Prostate gland (tissue), 2 donors: ENCODE measurements at regions not wholly inside any gene's neighbourhood (a gene's known extent, or its start where the extent isn't known, plus 50 kb on each side); places are given as distances from the start of the nearest gene placed in this dataset.
"Not testable (repeated sequence)": the region's sequence is repeated elsewhere in the genome, so short reads cannot be mapped to it uniquely, and the experiment has no call there.

Source experiments
- DNase-seq: peaks from one replicate; pipeline ENCODE4 v3.0.0-alpha.2; 2019; ENCODE audit warnings: low spot score
- H3K27ac ChIP-seq, 2 donors: fragments of 200-600 bp; sonication (generic); 2 replicates each; pipeline ENCODE4 v1.5.1; 2017 to 2019
- H3K27me3 ChIP-seq: fragments of 200-600 bp; sonication (generic); replicated peaks from 2 replicates; pipeline ENCODE4 v1.5.1; 2019; ENCODE audit not compliant: insufficient read depth
- H3K36me3 ChIP-seq, 2 donors: fragments of 200-600 bp; sonication (generic); 1 replicate in 1 of 2; 2 replicates in 1 of 2; pipeline versions ENCODE4 v1.5.1 to v1.8.1; 2017 to 2019
- H3K4me1 ChIP-seq: fragments of 200-600 bp; sonication (generic); replicated peaks from 2 replicates; pipeline ENCODE4 v1.5.1; 2019
- H3K4me3 ChIP-seq, 2 donors: fragments of 200-600 bp; sonication (generic); 2 replicates each; pipeline ENCODE4 v1.5.1; 2017 to 2019
- H3K9me3 ChIP-seq: fragments of 200-600 bp; sonication (generic); 2 replicates; pipeline ENCODE4 v1.5.1; 2017
- CTCF ChIP-seq, 4 experiments: fragments of 200-600 bp in 2 of 4; fragments of 450-650 bp in 2 of 4; sonication (generic) in 2 of 4; IDR thresholded peaks; 1 replicate in 3 of 4; 2 replicates in 1 of 4; pipeline ENCODE4 v1.5.1; 2016 to 2019; ENCODE audit warnings: antibody characterized with exemption in 4 of 4, mild to moderate bottlenecking in 2 of 4, moderate library complexity in 2 of 4
- POLR2A ChIP-seq: fragments of 450-650 bp; IDR thresholded peaks from one replicate; pipeline ENCODE4 v1.6.1; 2016; ENCODE audit warnings: antibody characterized with exemption, mild to moderate bottlenecking
- POLR2AphosphoS5 ChIP-seq: sonication (generic); formaldehyde crosslinking; IDR thresholded peaks from one replicate; pipeline ENCODE4 v1.6.1; 2017; ENCODE audit warnings: antibody characterized with exemption
- WGBS: methylation state at CpG from one replicate; pipeline ENCODE4 v1.1.5; 2018; 5-methylcytosine and 5-hydroxymethylcytosine counted together
- intact Hi-C: fragments of 100-400 bp; cut with DNase I; formaldehyde crosslinking; loops from one replicate; pipeline ENCODE4 v1.14.2; 2022

GRCh38 chr4:44983083-44983482 lies 256.7 kb upstream of the GNPDA2 start:
- Histone ChIP-seq H3K36me3 (no peaks in the 10 kb centered on the region), H3K9me3 (no peaks in the 10 kb centered on the region), H3K27me3 (no peaks in the 10 kb centered on the region), H3K4me1 (no peaks in the 10 kb centered on the region), H3K4me3 (no peak overlapping the region), H3K27ac (no peak overlapping the region)
- WGBS: 63% methylated on average over 2 of the region's 2 CpGs
- intact Hi-C loops: no loop called here
- no peak for DNase-seq
- TF ChIP-seq CTCF (IDR thresholded peaks at IDR 0.05) (no peak), POLR2AphosphoS5 (no peak), POLR2A (no peak)

GRCh38 chr4:44978020-44978419 lies 251.7 kb upstream of the GNPDA2 start:
- 42% methylated on average over 1 of the region's 1 CpG for WGBS
- no peaks in the 10 kb centered on the region for H3K36me3 ChIP-seq
- no peaks in the 10 kb centered on the region for H3K9me3 ChIP-seq
- no peak overlapping the region for H3K27ac ChIP-seq
- DNase-seq: no peak
- no peaks in the 10 kb centered on the region for H3K27me3 ChIP-seq
- intact Hi-C loops: no loop called here
- no peak overlapping the region for H3K4me3 ChIP-seq
- no peak for TF ChIP-seq POLR2A
- no peak for TF ChIP-seq CTCF (IDR thresholded peaks at IDR 0.05)
- TF ChIP-seq POLR2AphosphoS5: no peak
- H3K4me1 ChIP-seq: no peaks in the 10 kb centered on the region

DNA sequence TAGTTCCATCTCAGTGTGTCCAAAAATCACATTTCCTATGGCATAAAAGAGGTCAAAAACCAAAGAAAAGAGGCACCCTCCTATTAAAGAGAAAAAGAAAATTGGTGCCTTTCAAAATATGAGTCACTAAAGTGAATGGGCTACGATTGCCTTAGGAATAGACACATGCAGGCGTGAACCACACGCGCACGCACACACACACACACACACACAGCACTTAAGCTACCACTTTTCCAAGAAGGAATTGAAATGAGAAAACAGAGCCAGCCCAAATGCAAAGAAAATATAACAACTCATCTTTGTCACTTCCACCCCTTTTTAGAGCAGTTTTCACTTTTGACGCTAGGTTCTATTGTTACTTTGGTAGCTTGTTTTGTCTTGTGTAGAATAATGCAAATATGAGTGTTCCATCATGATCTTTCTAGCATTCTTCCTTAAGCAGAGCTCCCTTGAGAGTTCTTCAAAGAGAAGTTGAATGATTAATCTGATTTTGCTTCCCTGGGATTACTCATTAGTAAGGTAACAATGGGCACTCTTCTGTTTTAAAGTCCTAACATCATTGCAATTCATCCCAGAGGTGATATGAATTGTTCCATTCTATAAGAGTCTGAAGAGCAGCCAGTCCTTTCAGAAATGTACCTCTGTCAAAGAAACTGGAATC lies 239.2 kb upstream of the GNPDA2 start:
- intact Hi-C loops: no loop called here
- DNase-seq: no peak
- Histone ChIP-seq H3K4me1 (no peaks in the 10 kb centered on the region), H3K27ac (no peak overlapping the region), H3K27me3 (no peaks in the 10 kb centered on the region), H3K4me3 (no peak overlapping the region), H3K9me3 (no peaks in the 10 kb centered on the region), H3K36me3 (no peaks in the 10 kb centered on the region)
- 78% methylated on average over 6 of the region's 6 CpGs for WGBS
- TF ChIP-seq POLR2AphosphoS5 (no peak), POLR2A (no peak), CTCF (IDR thresholded peaks at IDR 0.05) (no peak)

GRCh38 chr4:44964086-44964485 lies 237.7 kb upstream of the GNPDA2 start:
- H3K36me3 ChIP-seq, intact Hi-C loops, DNase-seq, H3K4me3 ChIP-seq, H3K9me3 ChIP-seq, H3K4me1 ChIP-seq, H3K27me3 ChIP-seq, H3K27ac ChIP-seq: not testable (repeated sequence)
- WGBS: 73% methylated on average over 5 of the region's 5 CpGs

DNA sequence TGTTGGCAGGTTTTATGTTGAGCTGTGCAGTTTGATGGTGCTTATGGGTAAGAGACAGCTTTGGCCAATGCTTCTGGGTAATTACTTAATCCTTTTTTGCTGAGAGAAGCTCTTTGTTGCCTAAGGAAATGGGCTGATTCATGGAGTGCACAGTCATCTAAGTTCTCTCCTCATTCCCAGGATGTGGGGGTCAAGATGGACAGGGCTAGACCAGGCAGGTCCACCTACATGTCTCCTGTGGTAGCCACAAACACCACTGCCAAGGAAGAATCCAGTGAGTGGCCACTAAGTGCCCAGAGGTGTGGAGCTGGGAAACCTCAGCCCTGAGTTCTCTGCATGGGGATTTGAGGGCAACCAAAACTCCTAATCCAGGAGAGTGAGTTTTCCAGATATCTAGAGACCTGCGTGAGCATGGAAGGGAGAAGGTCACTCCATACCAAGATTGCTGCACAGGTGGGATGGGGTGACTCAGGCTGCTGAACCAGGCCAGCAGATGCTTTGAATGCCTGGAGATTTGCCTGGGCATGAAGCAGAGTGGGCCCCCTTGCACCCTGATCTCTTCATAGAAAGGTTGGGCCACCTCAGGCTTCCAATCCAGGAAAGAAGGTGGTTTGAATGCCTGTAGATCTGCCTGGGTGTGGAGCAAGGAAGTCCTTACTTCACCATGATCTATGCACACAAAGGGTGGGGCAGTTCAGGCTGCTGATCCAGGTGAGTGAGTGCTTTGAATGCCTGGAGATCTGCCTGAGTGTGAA lies 234.8 kb upstream of the GNPDA2 start:
- TF ChIP-seq POLR2AphosphoS5 (no peak), CTCF (IDR thresholded peaks at IDR 0.05) (no peak)
- H3K9me3 ChIP-seq: no peaks in the 10 kb centered on the region
- no peaks in the 10 kb centered on the region for H3K4me1 ChIP-seq
- no peak overlapping the region for H3K4me3 ChIP-seq
- intact Hi-C loops: no loop called here
- no peaks in the 10 kb centered on the region for H3K36me3 ChIP-seq
- WGBS: 100% methylated on average over 1 of the region's 1 CpG
- no peak overlapping the region for H3K27ac ChIP-seq
- no peak for DNase-seq
- no peaks in the 10 kb centered on the region for H3K27me3 ChIP-seq
